ENCODE measurements at regions not wholly inside any gene's neighbourhood (a gene's known extent, or its start where the extent isn't known, plus 50 kb on each side); places are given as distances from the start of the nearest gene placed in this dataset.

- TF ChIP-seq RXRA (IDR thresholded peaks at IDR 0.05; ENCODE audit: insufficient read depth, low read depth, low read length) (no peak), ZNF274 (IDR thresholded peaks at IDR 0.05; ENCODE audit: borderline replicate concordance, extremely low read depth, low read length) (no peak), MAFK (IDR thresholded peaks at IDR 0.05; ENCODE audit: low read depth, low read length) (no peak), E2F6 (IDR thresholded peaks at IDR 0.05) (no peak), FOSL1 (IDR thresholded peaks at IDR 0.05; ENCODE audit: insufficient read depth, low read depth, low read length) (no peak)
Observed at GRCh38 chr17:77696721-77697460, 261.6 kb upstream of the TNRC6C start (continued).
